GM18870 (cell line): ENCODE measurements at regions not wholly inside any gene's neighbourhood (a gene's known extent, or its start where the extent isn't known, plus 50 kb on each side); places are given as distances from the start of the nearest gene placed in this dataset.
"Not testable (repeated sequence)": the region's sequence is repeated elsewhere in the genome, so short reads cannot be mapped to it uniquely, and the experiment has no call there.

ENCODE experiments used
- ATAC-seq: cut with Tn5 transposase; IDR thresholded peaks from one replicate; pipeline ENCODE4 v1.9.1; 2021; ENCODE audit warnings: moderate library complexity; ENCODE audit not compliant: unreplicated experiment

- not testable (repeated sequence) for ATAC-seq
Observed at GRCh38 chrX:98300536-98300935, 1416.8 kb downstream of the RPA4 start.

GRCh38 chrX:98331407-98331806, 1447.7 kb downstream of the RPA4 start:
- no peak for ATAC-seq

GRCh38 chrX:98338544-98338943, 1454.8 kb downstream of the RPA4 start:
- ATAC-seq, result no peak

GRCh38 chrX:98350940-98351339, 1467.2 kb downstream of the RPA4 start:
- ATAC-seq, result no peak

GRCh38 chrX:98357146-98357545, 1473.4 kb downstream of the RPA4 start:
- ATAC-seq, result no peak

- ATAC-seq, result no peak
Observed at GRCh38 chrX:98362630-98363029, 1478.9 kb downstream of the RPA4 start.

- no peak for ATAC-seq
Observed at GRCh38 chrX:98371994-98372393, 1488.3 kb downstream of the RPA4 start.

GRCh38 chrX:98379134-98379533, 1495.4 kb downstream of the RPA4 start:
- ATAC-seq, result no peak

GRCh38 chrX:98380106-98380505, 1496.4 kb downstream of the RPA4 start:
- no peak for ATAC-seq

GRCh38 chrX:98380556-98380955, 1496.8 kb downstream of the RPA4 start:
- no peak for ATAC-seq

GRCh38 chrX:98398542-98398941, 1514.8 kb downstream of the RPA4 start:
- no peak for ATAC-seq

GRCh38 chrX:98405376-98405775, 1521.7 kb downstream of the RPA4 start:
- no peak for ATAC-seq

- no peak for ATAC-seq
Observed at GRCh38 chrX:98407584-98407983, 1523.9 kb downstream of the RPA4 start.

GRCh38 chrX:98409867-98410266, 1526.2 kb downstream of the RPA4 start:
- no peak for ATAC-seq

GRCh38 chrX:98412058-98412457, 1528.3 kb downstream of the RPA4 start:
- ATAC-seq, result no peak

- no peak for ATAC-seq
Observed at GRCh38 chrX:98422536-98422935, 1538.8 kb downstream of the RPA4 start.

- ATAC-seq, result no peak
Observed at GRCh38 chrX:98432413-98432812, 1548.7 kb downstream of the RPA4 start.

GRCh38 chrX:98448524-98448923, 1564.8 kb downstream of the RPA4 start:
- no peak for ATAC-seq

- no peak for ATAC-seq
Observed at GRCh38 chrX:98452456-98452855, 1568.7 kb downstream of the RPA4 start.

GRCh38 chrX:98459669-98460068, 1576.0 kb downstream of the RPA4 start:
- ATAC-seq, result no peak

- ATAC-seq, result no peak
Observed at GRCh38 chrX:98480606-98481005, 1596.9 kb downstream of the RPA4 start.

- no peak for ATAC-seq
Observed at GRCh38 chrX:98481636-98482035, 1597.9 kb downstream of the RPA4 start.

GRCh38 chrX:98490670-98491069, 1607.0 kb downstream of the RPA4 start:
- ATAC-seq, result no peak

GRCh38 chrX:98501426-98501825, 1617.7 kb downstream of the RPA4 start:
- no peak for ATAC-seq
